Tibial nerve (tissue), 3 donors: ENCODE measurements at regions not wholly inside any gene's neighbourhood (a gene's known extent, or its start where the extent isn't known, plus 50 kb on each side); places are given as distances from the start of the nearest gene placed in this dataset.

Experiments
- CTCF ChIP-seq, 5 experiments: fragments of 200-600 bp in 3 of 5; fragments of 450-650 bp in 2 of 5; sonication (generic) in 3 of 5; IDR thresholded peaks; one replicate each; pipeline ENCODE4 v1.5.1; 2016 to 2019; ENCODE audit warnings: antibody characterized with exemption in 5 of 5, mild to moderate bottlenecking in 3 of 5, moderate library complexity in 2 of 5
- POLR2A ChIP-seq, 2 donors: fragments of 450-650 bp; IDR thresholded peaks; one replicate each; pipeline ENCODE4 v1.6.1; 2017; ENCODE audit warnings: antibody characterized with exemption in 2 of 2, mild to moderate bottlenecking in 2 of 2, moderate library complexity in 2 of 2

- TF ChIP-seq CTCF (IDR thresholded peaks at IDR 0.05) (no peak), POLR2A (IDR thresholded peaks at IDR 0.05) (no peak)
Measured at GRCh38 chr3:10753964-10754363, 62.1 kb upstream of the SLC6A11 start.
